ENCODE measurements at regions not wholly inside any gene's neighbourhood (a gene's known extent, or its start where the extent isn't known, plus 50 kb on each side); places are given as distances from the start of the nearest gene placed in this dataset.

DNA sequence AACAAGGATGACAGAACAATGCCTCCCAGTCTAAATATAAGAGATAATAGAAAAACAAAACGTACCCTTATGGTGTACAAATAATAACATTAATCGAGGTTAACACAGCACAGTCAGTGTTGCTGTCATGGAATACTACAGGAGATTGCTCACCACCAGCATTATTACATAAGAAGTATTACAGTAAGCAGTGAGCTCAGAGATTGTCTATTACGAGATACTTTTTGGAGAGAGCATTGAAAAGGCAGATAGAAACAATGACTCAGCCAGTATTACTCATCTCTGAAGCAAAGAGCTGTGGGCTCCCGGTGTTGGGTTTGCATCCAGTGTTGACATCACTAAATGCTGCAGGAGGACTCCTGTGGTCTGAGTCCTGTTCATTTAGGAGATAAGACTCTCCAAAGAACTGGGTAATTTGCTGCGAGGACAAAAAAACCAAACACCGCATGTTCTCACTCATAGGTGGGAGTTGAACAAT lies 191.9 kb upstream of the SEMA6A start:
- Histone ChIP-seq H3K36me3 (ENCODE audit: control insufficient read depth in 2 of 2, extremely low read depth in 1 of 2, insufficient read depth in 2 of 2, low read length in 2 of 2) (no peaks in the 10 kb centered on the region), H4K20me1 (ENCODE audit: control insufficient read depth, extremely low read depth, insufficient read depth, low read length) (no peaks in the 10 kb centered on the region), H3K4me1 (ENCODE audit: control insufficient read depth, extremely low read depth, insufficient read depth, low read length) (no peaks in the 10 kb centered on the region), H3K9me1 (ENCODE audit: control insufficient read depth, extremely low read depth, insufficient read depth, low read length) (no peaks in the 10 kb centered on the region), H3K4me3 (ENCODE audit: control insufficient read depth in 2 of 3, extremely low read depth in 1 of 3, insufficient read depth in 2 of 3, low read depth in 1 of 3, low read length in 3 of 3) (no peak overlapping the region), H3K27me3 (ENCODE audit: control insufficient read depth, extremely low read depth, insufficient read depth, low read length) (no peaks in the 10 kb centered on the region), H3K9me3 (ENCODE audit: control insufficient read depth, low read depth, low read length) (no peaks in the 10 kb centered on the region), H3K27ac (ENCODE audit: control insufficient read depth, insufficient read depth, low read length) (no peak overlapping the region), H3K9ac (ENCODE audit: control insufficient read depth, extremely low read depth, insufficient read depth, low read length) (no peak overlapping the region), H3K79me2 (ENCODE audit: control insufficient read depth, insufficient read depth, low read length) (no peaks in the 10 kb centered on the region), H2AFZ (ENCODE audit: control insufficient read depth, low read length) (no peak overlapping the region), H3K4me2 (ENCODE audit: control insufficient read depth, extremely low read depth, insufficient read depth, low read depth, low read length) (no peak overlapping the region)
- FAIRE-seq (peak; percentile 62), DNase-seq (ENCODE audit: low read depth, low spot score) (peak; percentile 60)
- dilution Hi-C loops (cut with MboI; ENCODE audit: extremely low pct_ligation_motif_present, low sequenced_read_pairs): no loop called here
- no peak for TF ChIP-seq EZH2 (IDR thresholded peaks at IDR 0.05; ENCODE audit: low read length)
- no peak for TF ChIP-seq CTCF (optimal IDR thresholded peaks at IDR 0.05 in 1 of 3, IDR thresholded peaks at IDR 0.05 in 1 of 3, conservative IDR thresholded peaks at IDR 0.05 in 1 of 3; ENCODE audit: extremely low read depth in 1 of 3, insufficient read depth in 2 of 3, low read length in 3 of 3)

GRCh38 chr5:116765441-116765840 lies 190.8 kb upstream of the SEMA6A start:
- DNase-seq (ENCODE audit: low read depth, low spot score) (no peak), FAIRE-seq (no peak)
- no peaks in the 10 kb centered on the region for H3K79me2 ChIP-seq (ENCODE audit: control insufficient read depth, insufficient read depth, low read length)
- H2AFZ ChIP-seq (ENCODE audit: control insufficient read depth, low read length): no peak overlapping the region
- no peaks in the 10 kb centered on the region for H4K20me1 ChIP-seq (ENCODE audit: control insufficient read depth, extremely low read depth, insufficient read depth, low read length)
- no peaks in the 10 kb centered on the region for H3K4me1 ChIP-seq (ENCODE audit: control insufficient read depth, extremely low read depth, insufficient read depth, low read length)
- dilution Hi-C loops (cut with MboI; ENCODE audit: extremely low pct_ligation_motif_present, low sequenced_read_pairs): no loop called here
- no peaks in the 10 kb centered on the region for H3K9me1 ChIP-seq (ENCODE audit: control insufficient read depth, extremely low read depth, insufficient read depth, low read length)
- H3K9me3 ChIP-seq (ENCODE audit: control insufficient read depth, low read depth, low read length): no peaks in the 10 kb centered on the region
- H3K36me3 ChIP-seq (ENCODE audit: control insufficient read depth in 2 of 2, extremely low read depth in 1 of 2, insufficient read depth in 2 of 2, low read length in 2 of 2): no peaks in the 10 kb centered on the region
- no peak overlapping the region for H3K4me2 ChIP-seq (ENCODE audit: control insufficient read depth, extremely low read depth, insufficient read depth, low read depth, low read length)
- H3K4me3 ChIP-seq (ENCODE audit: control insufficient read depth in 2 of 3, extremely low read depth in 1 of 3, insufficient read depth in 2 of 3, low read depth in 1 of 3, low read length in 3 of 3): no peak overlapping the region
- TF ChIP-seq CTCF (optimal IDR thresholded peaks at IDR 0.05 in 1 of 3, IDR thresholded peaks at IDR 0.05 in 1 of 3, conservative IDR thresholded peaks at IDR 0.05 in 1 of 3; ENCODE audit: extremely low read depth in 1 of 3, insufficient read depth in 2 of 3, low read length in 3 of 3) (no peak), EZH2 (IDR thresholded peaks at IDR 0.05; ENCODE audit: low read length) (no peak)
- no peaks in the 10 kb centered on the region for H3K27me3 ChIP-seq (ENCODE audit: control insufficient read depth, extremely low read depth, insufficient read depth, low read length)
- H3K27ac ChIP-seq (ENCODE audit: control insufficient read depth, insufficient read depth, low read length): no peak overlapping the region
- H3K9ac ChIP-seq (ENCODE audit: control insufficient read depth, extremely low read depth, insufficient read depth, low read length): no peak overlapping the region

Measured in keratinocyte (primary cell).